ENCODE measurements at regions not wholly inside any gene's neighbourhood (a gene's known extent, or its start where the extent isn't known, plus 50 kb on each side); places are given as distances from the start of the nearest gene placed in this dataset.

DNA sequence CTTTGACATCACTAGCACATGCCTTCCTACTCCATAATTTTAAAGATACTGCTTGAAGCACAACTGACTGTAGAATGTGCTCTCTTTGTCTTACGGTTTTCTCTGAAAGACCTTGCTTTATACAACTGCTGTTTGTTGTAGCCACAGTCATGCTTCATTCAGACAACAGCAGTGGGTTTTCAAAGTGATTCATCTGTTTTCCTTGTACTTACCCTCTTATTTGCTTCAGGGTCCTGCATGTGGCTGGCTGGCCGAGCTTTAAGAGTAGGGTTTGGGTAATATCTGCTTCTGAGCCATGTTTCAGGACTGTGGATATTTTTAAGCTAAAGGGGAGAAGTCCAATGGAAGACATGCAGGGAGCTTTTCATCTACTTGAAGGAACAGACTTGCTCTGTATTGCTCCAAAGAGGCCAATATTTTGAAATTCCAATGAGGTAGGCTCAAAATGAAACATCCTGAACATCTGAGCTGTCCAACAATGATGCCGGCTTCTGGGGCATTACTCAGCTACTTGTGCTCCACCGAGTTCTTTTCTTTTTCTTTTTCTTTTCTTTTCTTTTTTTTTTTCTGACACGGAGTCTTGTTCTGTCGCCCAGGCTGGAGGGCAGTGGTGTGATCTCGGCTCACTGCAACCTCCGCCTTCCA, 160.2 kb upstream of the SGK1 start:
- no peaks in the 10 kb centered on the region for H3K4me1 ChIP-seq
- no peak overlapping the region for H3K27ac ChIP-seq
- no peaks in the 10 kb centered on the region for H3K9me3 ChIP-seq
- H3K4me3 ChIP-seq: no peak overlapping the region
- no peaks in the 10 kb centered on the region for H3K27me3 ChIP-seq
- H3K36me3 ChIP-seq: no peaks in the 10 kb centered on the region
- WGBS, 2 donors (ENCODE audit: low coverage in 1 of 2): 95% methylated on average over 8 of the region's 8 CpGs; no CpG with 5 or more reads in 1 of the 2 donors
- DNase-seq: no peak
- TF ChIP-seq POLR2A (IDR thresholded peaks at IDR 0.05) (no peak), POLR2AphosphoS5 (IDR thresholded peaks at IDR 0.05) (no peak)
- in situ Hi-C loops (cut with MboI; ENCODE audit: low pct_ligation_motif_present in 1 of 4, low pct_unique_long_range_greater_than_20kb in 1 of 4, low sequenced_read_pairs in 3 of 4) (no loop called here), intact Hi-C loops (cut with DNase I; ENCODE audit: low total_unique reads) (no loop called here)

DNA sequence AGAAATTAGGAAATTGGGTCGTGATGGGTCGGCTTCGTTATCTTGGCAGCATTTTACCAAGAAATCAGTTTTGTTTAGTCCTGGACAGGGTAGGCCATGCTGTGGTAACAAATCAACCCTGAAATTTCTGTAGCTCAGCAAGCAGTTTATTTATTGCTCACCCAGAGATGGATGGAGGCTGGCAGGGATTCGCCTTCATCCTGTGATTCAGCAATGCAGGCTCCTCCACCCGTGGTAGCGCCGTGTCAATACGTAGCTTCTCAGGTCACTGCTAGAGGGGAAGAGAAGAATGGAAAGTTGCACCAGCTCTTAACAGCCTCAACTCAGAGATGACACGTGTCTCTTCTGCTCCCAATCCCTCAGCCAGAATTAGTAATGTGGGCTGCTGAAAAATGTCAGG, 157.0 kb upstream of the SGK1 start:
- H3K4me1 ChIP-seq: no peaks in the 10 kb centered on the region
- intact Hi-C loops (cut with DNase I; ENCODE audit: low total_unique reads): no loop called here
- in situ Hi-C loops (cut with MboI; ENCODE audit: low pct_ligation_motif_present in 1 of 4, low pct_unique_long_range_greater_than_20kb in 1 of 4, low sequenced_read_pairs in 3 of 4): no loop called here
- H3K9me3 ChIP-seq: no peaks in the 10 kb centered on the region
- no peak overlapping the region for H3K27ac ChIP-seq
- H3K36me3 ChIP-seq: no peaks in the 10 kb centered on the region
- no peak for DNase-seq
- no peaks in the 10 kb centered on the region for H3K27me3 ChIP-seq
- no peak overlapping the region for H3K4me3 ChIP-seq
- TF ChIP-seq CTCF (IDR thresholded peaks at IDR 0.05): no peak
- no peak for TF ChIP-seq POLR2A (IDR thresholded peaks at IDR 0.05)
- TF ChIP-seq POLR2AphosphoS5 (IDR thresholded peaks at IDR 0.05): no peak
- TF ChIP-seq EP300 (IDR thresholded peaks at IDR 0.05; ENCODE audit: low read depth): no peak
- 93 to 94% methylated on average over 9 of the region's 9 CpGs for WGBS, 2 donors (ENCODE audit: low coverage in 1 of 2)

GRCh38 chr6:134472661-134473060, 154.7 kb upstream of the SGK1 start:
- WGBS, 2 donors (ENCODE audit: low coverage in 1 of 2): 90 to 91% methylated on average over 1 of the region's 1 CpG
- H3K27ac ChIP-seq: no peak overlapping the region
- intact Hi-C loops (cut with DNase I; ENCODE audit: low total_unique reads) (no loop called here), in situ Hi-C loops (cut with MboI; ENCODE audit: low pct_ligation_motif_present in 1 of 4, low pct_unique_long_range_greater_than_20kb in 1 of 4, low sequenced_read_pairs in 3 of 4) (no loop called here)
- no peaks in the 10 kb centered on the region for H3K9me3 ChIP-seq
- no peak for DNase-seq
- no peaks in the 10 kb centered on the region for H3K27me3 ChIP-seq
- no peak overlapping the region for H3K4me3 ChIP-seq
- no peaks in the 10 kb centered on the region for H3K4me1 ChIP-seq
- no peak for TF ChIP-seq POLR2A (IDR thresholded peaks at IDR 0.05)
- no peak for TF ChIP-seq CTCF (IDR thresholded peaks at IDR 0.05)
- no peak for TF ChIP-seq POLR2AphosphoS5 (IDR thresholded peaks at IDR 0.05)
- TF ChIP-seq EP300 (IDR thresholded peaks at IDR 0.05; ENCODE audit: low read depth): no peak
- H3K36me3 ChIP-seq: no peaks in the 10 kb centered on the region

DNA sequence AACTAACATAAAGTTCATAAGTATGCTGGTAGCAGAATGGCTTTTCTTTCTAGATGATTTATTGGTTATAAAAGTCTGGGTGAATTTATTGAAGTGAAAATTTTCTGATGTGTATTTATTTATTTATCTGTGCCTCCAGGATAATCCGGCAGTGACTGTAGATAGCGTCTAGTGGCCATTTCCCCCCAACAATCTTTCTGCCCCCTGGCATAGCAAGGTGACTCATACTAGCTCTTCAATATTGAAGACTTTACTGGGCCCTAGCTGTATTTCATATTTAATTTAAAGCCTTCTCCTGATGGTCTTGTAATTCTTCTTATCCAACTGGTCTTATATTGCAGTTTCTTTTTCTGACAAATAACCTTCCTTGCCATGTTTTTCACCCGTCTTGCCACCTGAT, 154.1 kb upstream of the SGK1 start:
- DNase-seq: no peak
- Histone ChIP-seq H3K27ac (no peak overlapping the region), H3K27me3 (no peaks in the 10 kb centered on the region), H3K9me3 (no peaks in the 10 kb centered on the region), H3K4me3 (no peak overlapping the region), H3K4me1 (no peaks in the 10 kb centered on the region), H3K36me3 (no peaks in the 10 kb centered on the region)
- in situ Hi-C loops (cut with MboI; ENCODE audit: low pct_ligation_motif_present in 1 of 4, low pct_unique_long_range_greater_than_20kb in 1 of 4, low sequenced_read_pairs in 3 of 4) (no loop called here), intact Hi-C loops (cut with DNase I; ENCODE audit: low total_unique reads) (no loop called here)
- 76 to 90% methylated on average over 3 of the region's 3 CpGs for WGBS, 2 donors (ENCODE audit: low coverage in 1 of 2)
- no peak for TF ChIP-seq POLR2A (IDR thresholded peaks at IDR 0.05)
- TF ChIP-seq EP300 (IDR thresholded peaks at IDR 0.05; ENCODE audit: low read depth): no peak
- TF ChIP-seq CTCF (IDR thresholded peaks at IDR 0.05): no peak
- TF ChIP-seq POLR2AphosphoS5 (IDR thresholded peaks at IDR 0.05): no peak

DNA sequence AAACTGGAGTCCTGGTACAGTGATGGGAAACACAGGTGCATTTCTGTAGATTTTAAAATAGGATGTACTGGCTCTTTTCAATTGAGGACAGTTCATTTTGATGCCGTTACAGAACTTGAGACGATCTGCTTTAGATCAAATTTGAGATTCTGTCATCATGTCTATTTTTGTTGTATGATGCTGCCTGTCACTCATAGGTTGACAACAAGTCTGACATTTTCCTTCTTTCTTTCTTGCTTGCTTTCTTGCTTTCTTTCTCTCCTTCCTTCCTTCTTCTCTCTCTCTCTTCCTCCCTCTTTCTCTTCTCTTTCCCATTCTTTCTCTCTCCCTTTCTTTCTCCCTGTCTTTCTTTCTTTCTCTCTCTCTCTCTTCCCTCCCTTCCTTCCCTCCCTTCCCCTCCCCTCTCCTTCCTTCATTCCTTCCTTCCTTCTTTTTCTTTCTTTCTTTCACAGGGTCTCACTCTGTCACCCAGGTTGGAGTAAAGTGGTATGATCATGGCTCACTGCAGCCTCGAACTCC, 152.6 kb upstream of the SGK1 start:
- intact Hi-C loops (cut with DNase I; ENCODE audit: low total_unique reads) (no loop called here), in situ Hi-C loops (cut with MboI; ENCODE audit: low pct_ligation_motif_present in 1 of 4, low pct_unique_long_range_greater_than_20kb in 1 of 4, low sequenced_read_pairs in 3 of 4) (no loop called here)
- no peaks in the 10 kb centered on the region for H3K36me3 ChIP-seq
- DNase-seq: no peak
- no peak overlapping the region for H3K27ac ChIP-seq
- H3K4me3 ChIP-seq: no peak overlapping the region
- H3K27me3 ChIP-seq: no peaks in the 10 kb centered on the region
- TF ChIP-seq POLR2AphosphoS5 (IDR thresholded peaks at IDR 0.05): no peak
- no peak for TF ChIP-seq CTCF (IDR thresholded peaks at IDR 0.05)
- no peak for TF ChIP-seq POLR2A (IDR thresholded peaks at IDR 0.05)
- no peak for TF ChIP-seq EP300 (IDR thresholded peaks at IDR 0.05; ENCODE audit: low read depth)
- no peaks in the 10 kb centered on the region for H3K4me1 ChIP-seq
- WGBS, 2 donors (ENCODE audit: low coverage in 1 of 2): 84% methylated on average over 3 of the region's 3 CpGs
- H3K9me3 ChIP-seq: no peaks in the 10 kb centered on the region

Measured in transverse colon (tissue), 4 donors.